H9 (cell line): ENCODE measurements at regions not wholly inside any gene's neighbourhood (a gene's known extent, or its start where the extent isn't known, plus 50 kb on each side); places are given as distances from the start of the nearest gene placed in this dataset.

Source experiments
- DNase-seq: peaks from one replicate; pipeline ENCODE4 v3.0.0-alpha.2; 2017
- H2AFZ ChIP-seq: one replicate; pipeline ENCODE4 v1.6.1; 2013; ENCODE audit warnings: mild to moderate bottlenecking, low read length, control low read depth, moderate library complexity
- H2AK5ac ChIP-seq: 2 replicates; pipeline ENCODE4 v1.6.1; 2013; ENCODE audit warnings: low read length, control low read depth, mixed read lengths; ENCODE audit not compliant: insufficient read length
- H2BK120ac ChIP-seq: one replicate; pipeline ENCODE4 v1.6.1; 2013; ENCODE audit warnings: low read depth, mild to moderate bottlenecking, low read length, control low read depth, inconsistent platforms; ENCODE audit not compliant: poor library complexity, severe bottlenecking
- H2BK12ac ChIP-seq: 2 replicates; pipeline ENCODE4 v1.6.1; 2013; ENCODE audit warnings: low read length, control low read depth, mixed read lengths, low read depth; ENCODE audit not compliant: insufficient read length
- H2BK15ac ChIP-seq: 2 replicates; pipeline ENCODE4 v1.6.1; 2013; ENCODE audit warnings: low read depth, low read length, control low read depth
- H2BK20ac ChIP-seq: one replicate; pipeline ENCODE4 v1.6.1; 2013; ENCODE audit warnings: low read depth, mild to moderate bottlenecking, low read length, control low read depth, inconsistent platforms; ENCODE audit not compliant: poor library complexity, severe bottlenecking
- H2BK5ac ChIP-seq: 2 replicates; pipeline ENCODE4 v1.6.1; 2013; ENCODE audit warnings: low read length, control low read depth, mixed read lengths; ENCODE audit not compliant: insufficient read length
- H3K14ac ChIP-seq: 2 replicates; pipeline ENCODE4 v1.6.1; 2013; ENCODE audit warnings: low read length, control low read depth; ENCODE audit not compliant: insufficient read depth
- H3K18ac ChIP-seq: 2 replicates; pipeline ENCODE4 v1.6.1; 2013; ENCODE audit warnings: low read depth, mild to moderate bottlenecking, mixed read lengths, low read length, control low read depth; ENCODE audit not compliant: insufficient read length
- H3K23ac ChIP-seq: 2 replicates; pipeline ENCODE4 v1.6.1; 2013; ENCODE audit warnings: low read length, control low read depth, mixed read lengths, low read depth; ENCODE audit not compliant: insufficient read length
- H3K23me2 ChIP-seq: 2 replicates; pipeline ENCODE4 v1.6.1; 2013; ENCODE audit warnings: low read depth, mild to moderate bottlenecking, mixed read lengths, low read length, control low read depth; ENCODE audit not compliant: insufficient read length, poor library complexity, severe bottlenecking
- H3K27ac ChIP-seq: 2 replicates; pipeline ENCODE4 v1.5.1; 2013; ENCODE audit warnings: low read length, control low read depth, mixed read lengths, low read depth; ENCODE audit not compliant: insufficient read length
- H3K27me3 ChIP-seq: 2 replicates; pipeline ENCODE4 v1.6.1; 2013; ENCODE audit warnings: low read length, control low read depth, inconsistent platforms; ENCODE audit not compliant: insufficient read depth
- H3K4ac ChIP-seq: 2 replicates; pipeline ENCODE4 v1.6.1; 2013; ENCODE audit warnings: low read depth, mild to moderate bottlenecking, control low read depth, inconsistent platforms, low read length, moderate library complexity
- H3K4me1 ChIP-seq: 2 replicates; pipeline ENCODE4 v1.6.1; 2013; ENCODE audit warnings: low read length, control low read depth, inconsistent platforms; ENCODE audit not compliant: insufficient read depth
- H3K4me2 ChIP-seq: 2 replicates; pipeline ENCODE4 v1.6.1; 2013; ENCODE audit warnings: low read length, control low read depth, mixed read lengths; ENCODE audit not compliant: insufficient read length, insufficient read depth
- H3K56ac ChIP-seq: 2 replicates; pipeline ENCODE4 v1.6.1; 2013; ENCODE audit warnings: low read depth, mild to moderate bottlenecking, mixed read lengths, low read length, control low read depth; ENCODE audit not compliant: insufficient read length
- H3K79me1 ChIP-seq: 2 replicates; pipeline ENCODE4 v1.6.1; 2013; ENCODE audit warnings: low read depth, mild to moderate bottlenecking, moderate library complexity, low read length, control low read depth, inconsistent platforms; ENCODE audit not compliant: insufficient read depth, poor library complexity, severe bottlenecking
- H3K79me2 ChIP-seq: 2 replicates; pipeline ENCODE4 v1.6.1; 2013; ENCODE audit warnings: low read length, control low read depth, inconsistent platforms; ENCODE audit not compliant: insufficient read depth
- H3K9ac ChIP-seq: 2 replicates; pipeline ENCODE4 v1.6.1; 2013; ENCODE audit warnings: low read length, control low read depth, mixed read lengths; ENCODE audit not compliant: insufficient read length; ENCODE audit errors: extremely low read depth
- H3K9me3 ChIP-seq: one replicate; pipeline ENCODE4 v1.6.1; 2013; ENCODE audit warnings: low read depth, low read length, inconsistent platforms; ENCODE audit not compliant: control insufficient read depth
- H3T11ph ChIP-seq: one replicate; pipeline ENCODE4 v1.6.1; 2013; ENCODE audit warnings: mild to moderate bottlenecking, low read length, control low read depth, inconsistent platforms
- H4K20me1 ChIP-seq: one replicate; pipeline ENCODE4 v1.6.1; 2013; ENCODE audit not compliant: control insufficient read depth, insufficient read length, insufficient read depth
- H4K5ac ChIP-seq: 2 replicates; pipeline ENCODE4 v1.6.1; 2013; ENCODE audit warnings: low read depth, mild to moderate bottlenecking, mixed read lengths, low read length, control low read depth; ENCODE audit not compliant: insufficient read length
- H4K8ac ChIP-seq: replicated peaks from 2 replicates; pipeline ENCODE4 v1.6.1; 2013; ENCODE audit warnings: low read length, control low read depth, mixed read lengths, low read depth; ENCODE audit not compliant: insufficient read length
- H4K91ac ChIP-seq: 2 replicates; pipeline ENCODE4 v1.6.1; 2013; ENCODE audit warnings: low read depth, mild to moderate bottlenecking, moderate library complexity, mixed read lengths, low read length, control low read depth; ENCODE audit not compliant: insufficient read length
- H3K27ac Mint-ChIP-seq, 3 experiments: 2 replicates in 2 of 3; 3 replicates in 1 of 3; pipeline ENCODE4 v1.8.0; 2020 to 2021; ENCODE audit warnings: mixed read lengths in 3 of 3, mild to moderate bottlenecking in 1 of 3, moderate library complexity in 1 of 3
- H3K27me3 Mint-ChIP-seq: 2 replicates; pipeline ENCODE4 v1.8.0; 2021; ENCODE audit warnings: low read depth, mild to moderate bottlenecking, moderate library complexity, mixed read lengths
- H3K36me3 Mint-ChIP-seq, 3 experiments: 2 replicates in 2 of 3; 3 replicates in 1 of 3; pipeline ENCODE4 v1.8.0; 2020 to 2021; ENCODE audit warnings: low read depth in 3 of 3, mixed read lengths in 3 of 3; ENCODE audit not compliant: insufficient read depth in 1 of 3
- H3K4me1 Mint-ChIP-seq, 2 experiments: 2 replicates each; pipeline ENCODE4 v1.8.0; 2020; ENCODE audit warnings: mixed read lengths in 2 of 2
- H3K4me3 Mint-ChIP-seq, 2 experiments: 2 replicates in 1 of 2; 3 replicates in 1 of 2; pipeline ENCODE4 v1.8.0; 2020 to 2021; ENCODE audit warnings: mild to moderate bottlenecking in 2 of 2, mixed read lengths in 2 of 2, moderate library complexity in 1 of 2
- H3K9me3 Mint-ChIP-seq, 2 experiments: 2 replicates in 1 of 2; 3 replicates in 1 of 2; pipeline ENCODE4 v1.8.0; 2020; ENCODE audit warnings: mild to moderate bottlenecking in 2 of 2, mixed read lengths in 2 of 2, moderate library complexity in 1 of 2
- CTCF ChIP-seq: fragments of 200-600 bp; sonication (generic); conservative IDR thresholded peaks from 3 replicates; pipeline ENCODE4 v1.8.0; 2021; ENCODE audit warnings: antibody characterized with exemption, mild to moderate bottlenecking
- WGBS: extraction: QIAGEN DNeasy Blood & Tissue Kit; methylation state at CpG from one replicate; pipeline ENCODE4 v1.1.7; 2013; ENCODE audit warnings: missing lambda C conversion rate, low lambda C conversion rate, mixed read lengths; ENCODE audit not compliant: insufficient read length; ENCODE audit errors: extremely low coverage; 5-methylcytosine and 5-hydroxymethylcytosine counted together

GRCh38 chr3:146757759-146758158 is 152.6 kb upstream of the PLSCR5 start:
- Histone ChIP-seq H3K79me1 (no peaks in the 10 kb centered on the region), H3T11ph (no peak overlapping the region), H2BK5ac (no peak overlapping the region), H4K5ac (no peak overlapping the region), H3K14ac (no peak overlapping the region), H3K18ac (no peak overlapping the region), H3K4me2 (no peak overlapping the region), H2AFZ (no peak overlapping the region), H3K56ac (no peak overlapping the region), H3K27ac (no peak overlapping the region), H3K27me3 (no peaks in the 10 kb centered on the region), H3K9me3 (no peaks in the 10 kb centered on the region), H3K23ac (no peak overlapping the region), H4K20me1 (no peaks in the 10 kb centered on the region), H2BK20ac (no peak overlapping the region), H4K8ac (no peak overlapping the region), H3K79me2 (no peaks in the 10 kb centered on the region), H3K23me2 (no peaks in the 10 kb centered on the region), H2BK120ac (no peak overlapping the region), H3K9ac (no peak overlapping the region), H2BK12ac (no peak overlapping the region), H2AK5ac (no peak overlapping the region), H3K4ac (no peak overlapping the region), H4K91ac (no peak overlapping the region), H2BK15ac (no peak overlapping the region), H3K4me1 (no peaks in the 10 kb centered on the region)
- DNase-seq = no peak
- Mint-ChIP-seq H3K4me1 (no peaks in the 10 kb centered on the region), H3K27ac (no peak overlapping the region; a peak in 1 of 7 replicates), H3K36me3 (no peaks in the 10 kb centered on the region; a peak in 1 of 7 replicates), H3K4me3 (no peak overlapping the region), H3K9me3 (no peaks in the 10 kb centered on the region), H3K27me3 (no peaks in the 10 kb centered on the region)
- no peak for TF ChIP-seq CTCF
- no CpG with 5 or more reads among the region's 1 CpG for WGBS
